ENCODE measurements at regions not wholly inside any gene's neighbourhood (a gene's known extent, or its start where the extent isn't known, plus 50 kb on each side); places are given as distances from the start of the nearest gene placed in this dataset.

GRCh38 chr14:85310491-85311272, 219.3 kb upstream of the FLRT2 start:
- Histone ChIP-seq H3K4me1 (no peaks in the 10 kb centered on the region), H3K4me3 (no peak overlapping the region), H3K36me3 (no peaks in the 10 kb centered on the region), H3K27ac (no peak overlapping the region), H3K9me3 (no peaks in the 10 kb centered on the region), H3K27me3 (no peaks in the 10 kb centered on the region)
- ATAC-seq (ENCODE audit: low FRiP score in 2 of 2) (no peak), DNase-seq (no peak)
- 84 to 86% methylated on average over 8 of the region's 8 CpGs for WGBS, 2 donors
- no peak for TF ChIP-seq POLR2AphosphoS5 (IDR thresholded peaks at IDR 0.05)
- no peak for TF ChIP-seq EP300 (IDR thresholded peaks at IDR 0.05)
- no peak for TF ChIP-seq CTCF (IDR thresholded peaks at IDR 0.05)
- no peak for TF ChIP-seq POLR2A (IDR thresholded peaks at IDR 0.05)

- Histone ChIP-seq H3K9me3 (no peaks in the 10 kb centered on the region), H3K27me3 (no peaks in the 10 kb centered on the region), H3K4me1 (no peaks in the 10 kb centered on the region), H3K4me3 (no peak overlapping the region), H3K27ac (no peak overlapping the region), H3K36me3 (no peaks in the 10 kb centered on the region)
- no peak for TF ChIP-seq POLR2A (IDR thresholded peaks at IDR 0.05)
- TF ChIP-seq EP300 (IDR thresholded peaks at IDR 0.05), result no peak
- TF ChIP-seq POLR2AphosphoS5 (IDR thresholded peaks at IDR 0.05), result no peak
- no peak for TF ChIP-seq CTCF (IDR thresholded peaks at IDR 0.05)
- ATAC-seq (ENCODE audit: low FRiP score in 2 of 2) (no peak), DNase-seq (no peak)
- 66 to 82% methylated on average over 2 of the region's 2 CpGs for WGBS, 2 donors
Measured at GRCh38 chr14:85313560-85314207, 216.3 kb upstream of the FLRT2 start.

GRCh38 chr14:85315290-85315689, 214.7 kb upstream of the FLRT2 start:
- Histone ChIP-seq H3K27me3 (no peaks in the 10 kb centered on the region), H3K27ac (no peak overlapping the region), H3K4me1 (no peaks in the 10 kb centered on the region), H3K9me3 (no peaks in the 10 kb centered on the region), H3K4me3 (no peak overlapping the region), H3K36me3 (no peaks in the 10 kb centered on the region)
- 67 to 68% methylated on average over 3 of the region's 3 CpGs for WGBS, 2 donors
- no peak for ATAC-seq (ENCODE audit: low FRiP score in 2 of 2)
- TF ChIP-seq CTCF (IDR thresholded peaks at IDR 0.05) (no peak), POLR2A (IDR thresholded peaks at IDR 0.05) (no peak), POLR2AphosphoS5 (IDR thresholded peaks at IDR 0.05) (no peak), EP300 (IDR thresholded peaks at IDR 0.05) (no peak)
- DNase-seq, result no peak

GRCh38 chr14:85315733-85316290, 214.1 kb upstream of the FLRT2 start:
- no peak overlapping the region for H3K27ac ChIP-seq
- no peak for ATAC-seq (ENCODE audit: low FRiP score in 2 of 2)
- no peaks in the 10 kb centered on the region for H3K27me3 ChIP-seq
- WGBS, 2 donors, result 56 to 60% methylated on average over 5 of the region's 5 CpGs
- H3K36me3 ChIP-seq, result no peaks in the 10 kb centered on the region
- H3K4me3 ChIP-seq, result no peak overlapping the region
- no peaks in the 10 kb centered on the region for H3K9me3 ChIP-seq
- DNase-seq, result no peak
- TF ChIP-seq EP300 (IDR thresholded peaks at IDR 0.05) (no peak), CTCF (IDR thresholded peaks at IDR 0.05) (no peak), POLR2AphosphoS5 (IDR thresholded peaks at IDR 0.05) (no peak), POLR2A (IDR thresholded peaks at IDR 0.05) (no peak)
- H3K4me1 ChIP-seq, result no peaks in the 10 kb centered on the region

All from upper lobe of left lung (tissue), 6 donors.